ENCODE measurements at regions not wholly inside any gene's neighbourhood (a gene's known extent, or its start where the extent isn't known, plus 50 kb on each side); places are given as distances from the start of the nearest gene placed in this dataset.

DNA sequence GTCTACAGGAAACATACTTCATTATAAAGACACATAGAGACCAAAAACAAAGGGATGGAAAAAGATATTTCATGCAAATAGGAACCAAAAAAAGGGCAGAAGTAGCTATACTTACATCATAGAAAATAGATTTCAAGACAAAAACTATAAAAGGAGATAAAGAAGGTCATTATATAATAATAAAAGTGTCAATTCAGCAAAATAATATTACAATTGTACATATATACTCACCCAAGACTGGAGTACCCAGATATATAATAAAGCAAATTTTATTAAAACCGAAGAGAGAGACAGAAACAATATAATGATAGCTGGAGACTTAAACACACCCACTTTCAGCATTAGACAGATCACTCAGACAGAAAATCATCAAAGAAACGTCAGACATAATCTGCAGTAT lies 546.3 kb downstream of the PRDM9 start:
- TF ChIP-seq, protein P1, sequence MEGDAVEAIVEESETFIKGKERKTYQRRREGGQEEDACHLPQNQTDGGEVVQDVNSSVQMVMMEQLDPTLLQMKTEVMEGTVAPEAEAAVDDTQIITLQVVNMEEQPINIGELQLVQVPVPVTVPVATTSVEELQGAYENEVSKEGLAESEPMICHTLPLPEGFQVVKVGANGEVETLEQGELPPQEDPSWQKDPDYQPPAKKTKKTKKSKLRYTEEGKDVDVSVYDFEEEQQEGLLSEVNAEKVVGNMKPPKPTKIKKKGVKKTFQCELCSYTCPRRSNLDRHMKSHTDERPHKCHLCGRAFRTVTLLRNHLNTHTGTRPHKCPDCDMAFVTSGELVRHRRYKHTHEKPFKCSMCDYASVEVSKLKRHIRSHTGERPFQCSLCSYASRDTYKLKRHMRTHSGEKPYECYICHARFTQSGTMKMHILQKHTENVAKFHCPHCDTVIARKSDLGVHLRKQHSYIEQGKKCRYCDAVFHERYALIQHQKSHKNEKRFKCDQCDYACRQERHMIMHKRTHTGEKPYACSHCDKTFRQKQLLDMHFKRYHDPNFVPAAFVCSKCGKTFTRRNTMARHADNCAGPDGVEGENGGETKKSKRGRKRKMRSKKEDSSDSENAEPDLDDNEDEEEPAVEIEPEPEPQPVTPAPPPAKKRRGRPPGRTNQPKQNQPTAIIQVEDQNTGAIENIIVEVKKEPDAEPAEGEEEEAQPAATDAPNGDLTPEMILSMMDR (conservative IDR thresholded peaks at IDR 0.05; ENCODE audit: low read depth, low read length) = no peak
- TF ChIP-seq CEBPB (IDR thresholded peaks at IDR 0.05; ENCODE audit: low read depth, low read length) (no peak), MAZ (IDR thresholded peaks at IDR 0.05; ENCODE audit: borderline replicate concordance, low read depth, low read length) (no peak), POLR2A (IDR thresholded peaks at IDR 0.05; ENCODE audit: low read depth, low read length) (no peak), RCOR1 (IDR thresholded peaks at IDR 0.05; ENCODE audit: insufficient replicate concordance, low read length) (no peak), MAFK (IDR thresholded peaks at IDR 0.05; ENCODE audit: low read depth, low read length) (peak; percentile 90), SMC3 (IDR thresholded peaks at IDR 0.05; ENCODE audit: low read depth, low read length) (no peak), RAD21 (IDR thresholded peaks at IDR 0.05; ENCODE audit: low read length) (no peak)
- TF ChIP-seq, protein P2, sequence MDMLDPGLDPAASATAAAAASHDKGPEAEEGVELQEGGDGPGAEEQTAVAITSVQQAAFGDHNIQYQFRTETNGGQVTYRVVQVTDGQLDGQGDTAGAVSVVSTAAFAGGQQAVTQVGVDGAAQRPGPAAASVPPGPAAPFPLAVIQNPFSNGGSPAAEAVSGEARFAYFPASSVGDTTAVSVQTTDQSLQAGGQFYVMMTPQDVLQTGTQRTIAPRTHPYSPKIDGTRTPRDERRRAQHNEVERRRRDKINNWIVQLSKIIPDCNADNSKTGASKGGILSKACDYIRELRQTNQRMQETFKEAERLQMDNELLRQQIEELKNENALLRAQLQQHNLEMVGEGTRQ (IDR thresholded peaks at IDR 0.05; ENCODE audit: low read depth, low read length) = no peak
- TF ChIP-seq, protein P3, sequence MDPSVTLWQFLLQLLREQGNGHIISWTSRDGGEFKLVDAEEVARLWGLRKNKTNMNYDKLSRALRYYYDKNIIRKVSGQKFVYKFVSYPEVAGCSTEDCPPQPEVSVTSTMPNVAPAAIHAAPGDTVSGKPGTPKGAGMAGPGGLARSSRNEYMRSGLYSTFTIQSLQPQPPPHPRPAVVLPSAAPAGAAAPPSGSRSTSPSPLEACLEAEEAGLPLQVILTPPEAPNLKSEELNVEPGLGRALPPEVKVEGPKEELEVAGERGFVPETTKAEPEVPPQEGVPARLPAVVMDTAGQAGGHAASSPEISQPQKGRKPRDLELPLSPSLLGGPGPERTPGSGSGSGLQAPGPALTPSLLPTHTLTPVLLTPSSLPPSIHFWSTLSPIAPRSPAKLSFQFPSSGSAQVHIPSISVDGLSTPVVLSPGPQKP (IDR thresholded peaks at IDR 0.05; ENCODE audit: borderline replicate concordance, low read depth, low read length) = no peak

Measured in IMR-90 (cell line).